Stomach (tissue), 4 donors: ENCODE measurements at regions not wholly inside any gene's neighbourhood (a gene's known extent, or its start where the extent isn't known, plus 50 kb on each side); places are given as distances from the start of the nearest gene placed in this dataset.

Source experiments
- CTCF ChIP-seq, 7 experiments: fragments of 450-650 bp in 4 of 7; fragments of 200-600 bp in 3 of 7; sonication (generic) in 3 of 7; IDR thresholded peaks; one replicate each; pipeline ENCODE4 v1.5.1; 2016 to 2019; ENCODE audit warnings: antibody characterized with exemption in 7 of 7, control low read depth in 2 of 7, mild to moderate bottlenecking in 1 of 7
- EP300 ChIP-seq: sonication (generic); formaldehyde crosslinking; IDR thresholded peaks from one replicate; pipeline ENCODE4 v1.6.1; 2017; ENCODE audit warnings: antibody characterized with exemption

- TF ChIP-seq CTCF (IDR thresholded peaks at IDR 0.05) (no peak), EP300 (no peak)
These were observed 153.5 kb upstream of the LPP start for GRCh38 chr3:188000361-188000861.
